IMR-90 (cell line): ENCODE measurements at regions not wholly inside any gene's neighbourhood (a gene's known extent, or its start where the extent isn't known, plus 50 kb on each side); places are given as distances from the start of the nearest gene placed in this dataset.

Experiments used
- ATAC-seq: fragments of 200-7000 bp; cut with Tn5 transposase; 2 replicates; pipeline ENCODE4 v1.9.1; 2020; ENCODE audit warnings: low read depth, mild to moderate bottlenecking, moderate library complexity
- BruUV-seq: library from RNA; stranded (reverse); fragments of 400-500 nt; replicated peaks from 2 replicates; lab custom pipeline; 2021; lab: Mats Ljungman, UMichigan
- CTCF ChIA-PET: fragments of 300-600 bp; formaldehyde crosslinking; extraction: SDS; loops from one replicate; lab custom pipeline; 2021; ENCODE audit warnings: antibody characterized with exemption; lab: Yijun Ruan, JAX
- POLR2A ChIA-PET: fragments of 300-600 bp; sonication (Branson Sonifier 250); formaldehyde crosslinking; loops from one replicate; lab custom pipeline; 2022; ENCODE audit warnings: antibody characterized with exemption; ENCODE audit not compliant: unreplicated experiment; lab: Charles Lee
- DNase-seq: peaks from one replicate; pipeline ENCODE4 v3.0.0; 2013
- H2AFZ ChIP-seq: replicated peaks from 2 replicates; pipeline ENCODE3; 2013; ENCODE audit warnings: low read length, mild to moderate bottlenecking; ENCODE audit not compliant: poor library complexity
- H2AK5ac ChIP-seq: 2 replicates; pipeline ENCODE4 v1.6.1; 2013; ENCODE audit warnings: low read depth, low read length, inconsistent platforms
- H2AK9ac ChIP-seq: replicated peaks from 2 replicates; pipeline ENCODE3; 2013; ENCODE audit warnings: mild to moderate bottlenecking, low read depth, low read length, moderate library complexity; ENCODE audit not compliant: poor library complexity
- H2BK120ac ChIP-seq: 2 replicates; pipeline ENCODE4 v1.6.1; 2013; ENCODE audit warnings: low read depth, low read length, inconsistent platforms
- H2BK15ac ChIP-seq: 3 replicates; pipeline ENCODE4 v1.6.1; 2013; ENCODE audit warnings: low read depth, low read length, inconsistent platforms
- H2BK20ac ChIP-seq: 2 replicates; pipeline ENCODE4 v1.6.1; 2013; ENCODE audit warnings: low read depth, mild to moderate bottlenecking, inconsistent platforms, low read length, moderate library complexity
- H2BK5ac ChIP-seq: 2 replicates; pipeline ENCODE4 v1.6.1; 2013; ENCODE audit warnings: mild to moderate bottlenecking, low read depth, low read length, inconsistent platforms; ENCODE audit not compliant: poor library complexity, severe bottlenecking
- H3K14ac ChIP-seq: replicated peaks from 2 replicates; pipeline ENCODE4 v1.6.1; 2013; ENCODE audit warnings: low read depth, low read length, inconsistent platforms
- H3K18ac ChIP-seq: 2 replicates; pipeline ENCODE4 v1.6.1; 2013; ENCODE audit warnings: low read depth, low read length, control low read depth
- H3K23ac ChIP-seq: 2 replicates; pipeline ENCODE4 v1.6.1; 2013; ENCODE audit warnings: low read depth, low read length, inconsistent platforms
- H3K27ac ChIP-seq: 2 replicates; pipeline ENCODE4 v1.5.1; 2013; ENCODE audit warnings: mild to moderate bottlenecking, control low read depth, low read length; ENCODE audit not compliant: insufficient read depth
- H3K27me3 ChIP-seq: 2 replicates; pipeline ENCODE4 v1.6.1; 2013; ENCODE audit warnings: low read length; ENCODE audit not compliant: control insufficient read depth, insufficient read depth
- H3K36me3 ChIP-seq: 2 replicates; pipeline ENCODE4 v1.6.1; 2013; ENCODE audit warnings: low read length, mixed read lengths; ENCODE audit not compliant: control insufficient read depth, insufficient read depth
- H3K4ac ChIP-seq: 2 replicates; pipeline ENCODE4 v1.6.1; 2013; ENCODE audit warnings: low read depth, low read length, inconsistent platforms
- H3K4me1 ChIP-seq: 2 replicates; pipeline ENCODE4 v1.6.1; 2013; ENCODE audit warnings: low read length, mixed read lengths; ENCODE audit not compliant: control insufficient read depth, insufficient read depth
- H3K4me2 ChIP-seq: 2 replicates; pipeline ENCODE4 v1.6.1; 2013; ENCODE audit warnings: low read depth, mild to moderate bottlenecking, control low read depth, low read length, moderate library complexity
- H3K4me3 ChIP-seq: 2 replicates; pipeline ENCODE4 v1.5.1; 2013; ENCODE audit warnings: low read depth, mild to moderate bottlenecking, control low read depth, low read length, moderate library complexity; ENCODE audit not compliant: insufficient read depth
- H3K56ac ChIP-seq: 2 replicates; pipeline ENCODE4 v1.6.1; 2013; ENCODE audit warnings: low read length, inconsistent platforms; ENCODE audit not compliant: insufficient read depth; ENCODE audit errors: extremely low read depth
- H3K79me1 ChIP-seq, 2 experiments: 2 replicates each; pipeline ENCODE4 v1.6.1; 2013; ENCODE audit warnings: low read length in 2 of 2, inconsistent platforms in 1 of 2, low read depth in 1 of 2
- H3K9ac ChIP-seq: 2 replicates; pipeline ENCODE4 v1.6.1; 2013; ENCODE audit warnings: low read depth, low read length, control low read depth
- H3K9me1 ChIP-seq: 2 replicates; pipeline ENCODE4 v1.6.1; 2013; ENCODE audit warnings: low read length, inconsistent platforms; ENCODE audit not compliant: insufficient read depth
- H3K9me3 ChIP-seq: 2 replicates; pipeline ENCODE4 v1.6.1; 2013; ENCODE audit warnings: low read length; ENCODE audit not compliant: control insufficient read depth, insufficient read depth
- H4K20me1 ChIP-seq: 2 replicates; pipeline ENCODE4 v1.6.1; 2013; ENCODE audit warnings: low read length, inconsistent platforms; ENCODE audit not compliant: insufficient read depth
- H4K5ac ChIP-seq: 2 replicates; pipeline ENCODE4 v1.6.1; 2013; ENCODE audit warnings: mild to moderate bottlenecking, low read depth, low read length, control low read depth
- H4K8ac ChIP-seq, 2 experiments: 2 replicates each; pipeline ENCODE4 v1.6.1; 2013; ENCODE audit warnings: low read depth in 2 of 2, low read length in 2 of 2, control low read depth in 1 of 2, inconsistent platforms in 1 of 2
- H4K91ac ChIP-seq: 2 replicates; pipeline ENCODE4 v1.6.1; 2013; ENCODE audit warnings: low read depth, low read length, inconsistent platforms; ENCODE audit not compliant: insufficient read depth
- BHLHE40 ChIP-seq: fragments of 150-350 bp; IDR thresholded peaks from 2 replicates; pipeline ENCODE4 v1.6.1; 2016; ENCODE audit warnings: mild to moderate bottlenecking, low read depth, low read length
- CEBPB ChIP-seq: IDR thresholded peaks from 2 replicates; pipeline ENCODE4 v1.6.1; 2012; ENCODE audit warnings: low read depth, low read length, improper control_type of control experiment
- CHD1 ChIP-seq: IDR thresholded peaks from 2 replicates; pipeline ENCODE4 v1.6.1; 2012; ENCODE audit warnings: low read depth, low read length, improper control_type of control experiment
- FOS ChIP-seq: fragments of 150-350 bp; IDR thresholded peaks from 2 replicates; pipeline ENCODE4 v1.6.1; 2016; ENCODE audit warnings: low read depth, low read length
- MAZ ChIP-seq: IDR thresholded peaks from 2 replicates; pipeline ENCODE4 v1.6.1; 2012; ENCODE audit warnings: low read depth, mild to moderate bottlenecking, low read length, improper control_type of control experiment, moderate library complexity, borderline replicate concordance
- MXI1 ChIP-seq: IDR thresholded peaks from 2 replicates; pipeline ENCODE4 v1.6.1; 2012; ENCODE audit warnings: low read depth, mild to moderate bottlenecking, low read length, moderate library complexity, borderline replicate concordance
- NFE2L2 ChIP-seq: fragments of 150-350 bp; IDR thresholded peaks from 2 replicates; pipeline ENCODE4 v1.6.1; 2016; ENCODE audit warnings: low read depth, mild to moderate bottlenecking, low read length
- POLR2A ChIP-seq: IDR thresholded peaks from 2 replicates; pipeline ENCODE4 v1.6.1; 2012; ENCODE audit warnings: mild to moderate bottlenecking, low read depth, low read length
- RAD21 ChIP-seq: IDR thresholded peaks from 2 replicates; pipeline ENCODE4 v1.6.1; 2012; ENCODE audit warnings: low read length, improper control_type of control experiment
- RFX5 ChIP-seq: IDR thresholded peaks from 2 replicates; pipeline ENCODE4 v1.8.0; 2012; ENCODE audit warnings: low read depth, mild to moderate bottlenecking, low read length, moderate library complexity
- SMC3 ChIP-seq: fragments of 150-350 bp; IDR thresholded peaks from 2 replicates; pipeline ENCODE4 v1.6.1; 2016; ENCODE audit warnings: low read depth, mild to moderate bottlenecking, antibody characterized with exemption, low read length, moderate library complexity
- WGBS, 2 experiments: methylation state at CpG; one replicate each; pipeline versions ENCODE4 v1.1.5 to v1.1.7; 2013; ENCODE audit warnings: missing lambda C conversion rate in 2 of 2; ENCODE audit not compliant: insufficient read length in 1 of 2; ENCODE audit errors: extremely low coverage in 2 of 2; 5-methylcytosine and 5-hydroxymethylcytosine counted together
- dilution Hi-C: fragments of 300-500 bp; cut with HindIII; formaldehyde crosslinking; loops from one replicate; pipeline ENCODE4 v1.14.3; 2018; ENCODE audit warnings: low sequenced_read_pairs; ENCODE audit not compliant: unreplicated experiment
- in situ Hi-C: fragments of 300-500 bp; cut with MboI; formaldehyde crosslinking; loops from 3 replicates; pipeline ENCODE4 v1.14.3; 2019; ENCODE audit warnings: low sequenced_read_pairs, inconsistent platforms, mixed read lengths
- intact Hi-C: fragments of 100-400 bp; cut with micrococcal nuclease; formaldehyde crosslinking; loops from 2 replicates; pipeline ENCODE4 v1.10.0; 2022
- TF ChIP-seq, protein P1 (sequence below): fragments of 150-350 bp; IDR thresholded peaks from 2 replicates; pipeline ENCODE4 v1.6.1; 2017; ENCODE audit warnings: mild to moderate bottlenecking, antibody characterized with exemption, low read length, low read depth
- TF ChIP-seq, protein P2 (sequence below): fragments of 150-350 bp; IDR thresholded peaks from 2 replicates; pipeline ENCODE4 v1.6.1; 2016; ENCODE audit warnings: low read depth, mild to moderate bottlenecking, low read length, moderate library complexity, borderline replicate concordance
- TF ChIP-seq, protein P3 (sequence below): conservative IDR thresholded peaks from 2 replicates; pipeline ENCODE4 v1.5.1; 2012; ENCODE audit warnings: mild to moderate bottlenecking, low read depth, low read length, improper control_type of control experiment

GRCh38 chr3:188950832-188951489 lies 220.8 kb upstream of the TPRG1 start:
- BruUV-seq: no TSS peak
- Histone ChIP-seq H3K27me3 (no peaks in the 10 kb centered on the region), H3K14ac (peak overlapping the region; percentile 89), H3K18ac (peak overlapping the region; percentile 86), H4K91ac (peak overlapping the region; percentile 99), H3K4ac (peak overlapping the region; percentile 97), H3K79me1 (peaks cover 4 to 21% of the 10 kb centered on the region in 2 experiments; a peak in 3 of 4 replicates), H3K4me1 (peaks cover 19% of the 10 kb centered on the region), H4K8ac (peak overlapping the region; percentile 87 to 94), H3K9ac (no peak overlapping the region), H4K20me1 (no peaks in the 10 kb centered on the region), H3K27ac (peak overlapping the region; percentile 67), H3K56ac (peak overlapping the region; percentile 22; the same call in 1 of the 2 replicates), H2AK9ac (peak overlapping the region; percentile 66), H2BK15ac (peak overlapping the region; percentile 100), H2AK5ac (peak overlapping the region; percentile 98), H2BK120ac (peak overlapping the region; percentile 95), H4K5ac (peak overlapping the region; percentile 73), H3K9me3 (no peaks in the 10 kb centered on the region), H3K4me3 (no peak overlapping the region), H2BK5ac (peak overlapping the region; percentile 64), H2BK20ac (peak overlapping the region; percentile 97), H3K9me1 (peaks cover 20% of the 10 kb centered on the region), H3K36me3 (no peaks in the 10 kb centered on the region), H2AFZ (peak overlapping the region; percentile 74), H3K23ac (peak overlapping the region; percentile 74), H3K4me2 (no peak overlapping the region)
- in situ Hi-C loops (loop anchor here (5.0 to 25.0 kb wide), 5 partner anchors 446 to 1209 kb away; no protein-coding TSS in a partner anchor), dilution Hi-C loops (loop anchor here (10.0 kb wide), 1 partner anchor 1206 kb away; the partner anchor contains the start of gene BCL6), intact Hi-C loops (loop anchor here (2.0 to 10.0 kb wide), 8 partner anchors 69 to 684 kb away; no protein-coding TSS in a partner anchor)
- peak; percentile 99 for DNase-seq
- 48% methylated on average over 5 of the region's 13 CpGs; no CpG with 5 or more reads in 1 of the 2 experiments for WGBS, 2 experiments
- CTCF ChIA-PET: interaction anchor here (0.6 to 8.2 kb wide), 2 partner anchors 562 to 1212 kb away, joined by 3 to 96 read pairs; no protein-coding TSS in a partner anchor
- ATAC-seq: peak; percentile 77
- POLR2A ChIA-PET: no interaction called here
- TF ChIP-seq, protein P1, sequence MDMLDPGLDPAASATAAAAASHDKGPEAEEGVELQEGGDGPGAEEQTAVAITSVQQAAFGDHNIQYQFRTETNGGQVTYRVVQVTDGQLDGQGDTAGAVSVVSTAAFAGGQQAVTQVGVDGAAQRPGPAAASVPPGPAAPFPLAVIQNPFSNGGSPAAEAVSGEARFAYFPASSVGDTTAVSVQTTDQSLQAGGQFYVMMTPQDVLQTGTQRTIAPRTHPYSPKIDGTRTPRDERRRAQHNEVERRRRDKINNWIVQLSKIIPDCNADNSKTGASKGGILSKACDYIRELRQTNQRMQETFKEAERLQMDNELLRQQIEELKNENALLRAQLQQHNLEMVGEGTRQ: no peak
- TF ChIP-seq, protein P2, sequence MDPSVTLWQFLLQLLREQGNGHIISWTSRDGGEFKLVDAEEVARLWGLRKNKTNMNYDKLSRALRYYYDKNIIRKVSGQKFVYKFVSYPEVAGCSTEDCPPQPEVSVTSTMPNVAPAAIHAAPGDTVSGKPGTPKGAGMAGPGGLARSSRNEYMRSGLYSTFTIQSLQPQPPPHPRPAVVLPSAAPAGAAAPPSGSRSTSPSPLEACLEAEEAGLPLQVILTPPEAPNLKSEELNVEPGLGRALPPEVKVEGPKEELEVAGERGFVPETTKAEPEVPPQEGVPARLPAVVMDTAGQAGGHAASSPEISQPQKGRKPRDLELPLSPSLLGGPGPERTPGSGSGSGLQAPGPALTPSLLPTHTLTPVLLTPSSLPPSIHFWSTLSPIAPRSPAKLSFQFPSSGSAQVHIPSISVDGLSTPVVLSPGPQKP: no peak
- TF ChIP-seq SMC3: no peak; the same call in 1 of the 2 replicates
- no peak for TF ChIP-seq RFX5
- TF ChIP-seq, protein P3, sequence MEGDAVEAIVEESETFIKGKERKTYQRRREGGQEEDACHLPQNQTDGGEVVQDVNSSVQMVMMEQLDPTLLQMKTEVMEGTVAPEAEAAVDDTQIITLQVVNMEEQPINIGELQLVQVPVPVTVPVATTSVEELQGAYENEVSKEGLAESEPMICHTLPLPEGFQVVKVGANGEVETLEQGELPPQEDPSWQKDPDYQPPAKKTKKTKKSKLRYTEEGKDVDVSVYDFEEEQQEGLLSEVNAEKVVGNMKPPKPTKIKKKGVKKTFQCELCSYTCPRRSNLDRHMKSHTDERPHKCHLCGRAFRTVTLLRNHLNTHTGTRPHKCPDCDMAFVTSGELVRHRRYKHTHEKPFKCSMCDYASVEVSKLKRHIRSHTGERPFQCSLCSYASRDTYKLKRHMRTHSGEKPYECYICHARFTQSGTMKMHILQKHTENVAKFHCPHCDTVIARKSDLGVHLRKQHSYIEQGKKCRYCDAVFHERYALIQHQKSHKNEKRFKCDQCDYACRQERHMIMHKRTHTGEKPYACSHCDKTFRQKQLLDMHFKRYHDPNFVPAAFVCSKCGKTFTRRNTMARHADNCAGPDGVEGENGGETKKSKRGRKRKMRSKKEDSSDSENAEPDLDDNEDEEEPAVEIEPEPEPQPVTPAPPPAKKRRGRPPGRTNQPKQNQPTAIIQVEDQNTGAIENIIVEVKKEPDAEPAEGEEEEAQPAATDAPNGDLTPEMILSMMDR: no peak
- TF ChIP-seq RAD21: no peak; the same call in 1 of the 2 replicates
- TF ChIP-seq NFE2L2: no peak
- TF ChIP-seq FOS: peak; percentile 97
- no peak for TF ChIP-seq MXI1
- peak; percentile 63 for TF ChIP-seq BHLHE40
- TF ChIP-seq POLR2A: no peak
- 0 out of 2 replicates have a peak, but pooled peaks have one; percentile 45 for TF ChIP-seq CEBPB
- no peak for TF ChIP-seq CHD1
- peak; percentile 83 for TF ChIP-seq MAZ
